Mucosa of descending colon (tissue), 3 donors: ENCODE measurements at regions not wholly inside any gene's neighbourhood (a gene's known extent, or its start where the extent isn't known, plus 50 kb on each side); places are given as distances from the start of the nearest gene placed in this dataset.

Experiments used
- ATAC-seq: fragments of 200-7000 bp; cut with Tn5 transposase; one replicate; pipeline ENCODE4 v1.9.1; 2020; ENCODE audit warnings: mild to moderate bottlenecking, moderate library complexity
- DNase-seq, 3 donors: peaks; one replicate each; pipeline ENCODE4 v3.0.0-alpha.2; 2020
- H3K36me3 ChIP-seq: fragments of 200-600 bp; one replicate; pipeline ENCODE4 v1.8.0; 2021; ENCODE audit warnings: low read depth, mild to moderate bottlenecking
- H3K4me1 ChIP-seq: fragments of 200-600 bp; one replicate; pipeline ENCODE4 v1.8.0; 2021; ENCODE audit warnings: low read depth, mild to moderate bottlenecking
- H3K4me3 ChIP-seq: fragments of 200-600 bp; one replicate; pipeline ENCODE4 v1.8.0; 2021; ENCODE audit warnings: mild to moderate bottlenecking
- H3K9me3 ChIP-seq: fragments of 200-600 bp; one replicate; pipeline ENCODE4 v1.8.0; 2021; ENCODE audit warnings: mild to moderate bottlenecking
- CTCF ChIP-seq: fragments of 200-600 bp; IDR thresholded peaks from one replicate; pipeline ENCODE4 v1.8.0; 2022; ENCODE audit warnings: antibody characterized with exemption, mild to moderate bottlenecking
- intact Hi-C, 2 donors: fragments of 100-400 bp; cut with DNase I in 1 of 2; cut with micrococcal nuclease in 1 of 2; formaldehyde crosslinking; loops; one replicate each; pipeline versions ENCODE4 v1.11.0 to v1.11.1; 2022; cut with DNase I, micrococcal nuclease
- donor health status: DM: no; HTN: no; CAD: no; lungs with moderate emphysema.
- donor health status: DM: no; HTN: no; CAD: no.
- donor health status: DM: no; HTN: yes; CAD: no.

DNA sequence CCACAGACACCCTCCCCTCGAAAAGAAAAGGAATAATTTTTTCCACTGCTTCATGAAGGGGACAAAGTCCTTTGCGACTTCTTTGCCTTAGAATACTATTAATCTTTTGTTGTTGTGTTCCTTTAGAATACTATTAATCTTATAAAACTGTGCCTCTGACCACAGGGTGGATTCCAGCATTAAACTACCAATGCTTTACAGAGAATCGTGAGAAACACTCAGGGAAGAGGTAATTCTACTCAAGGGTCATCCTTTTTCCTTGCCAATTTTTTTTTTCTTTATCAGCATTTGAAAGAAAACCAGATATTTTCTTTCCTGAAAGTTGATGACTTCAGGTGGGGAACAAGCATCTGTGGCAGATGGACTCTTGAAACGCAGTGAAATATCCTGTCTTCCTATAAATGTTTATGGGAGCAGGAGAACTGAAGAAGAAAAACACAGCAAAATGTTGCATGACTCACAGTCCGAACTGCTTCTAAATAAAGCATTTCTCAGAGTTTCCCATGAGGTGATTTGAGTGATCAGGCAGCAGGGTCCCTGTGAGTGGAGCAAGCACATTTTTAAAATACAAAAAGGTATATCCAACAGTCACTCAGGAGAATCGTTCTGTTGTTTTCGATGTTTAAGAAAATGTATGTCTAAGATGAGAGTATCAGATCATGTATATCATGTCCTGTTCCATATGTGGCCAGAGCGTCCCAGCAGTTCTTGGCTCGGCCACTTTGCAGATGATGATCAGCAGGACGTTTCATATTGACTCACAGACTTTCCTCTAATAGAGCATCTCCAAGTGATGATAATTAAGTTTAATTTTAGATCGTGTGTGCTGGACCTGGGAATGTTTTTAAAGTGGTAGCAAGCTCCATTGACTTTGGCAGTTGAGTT lies 154.2 kb upstream of the RUNX1 start:
- DNase-seq (no peak), ATAC-seq (no peak)
- Histone ChIP-seq H3K9me3 (no peaks in the 10 kb centered on the region), H3K4me1 (peaks cover 7% of the 10 kb centered on the region), H3K36me3 (no peaks in the 10 kb centered on the region), H3K4me3 (no peak overlapping the region)
- TF ChIP-seq CTCF: no peak
- intact Hi-C loops: no loop called here

DNA sequence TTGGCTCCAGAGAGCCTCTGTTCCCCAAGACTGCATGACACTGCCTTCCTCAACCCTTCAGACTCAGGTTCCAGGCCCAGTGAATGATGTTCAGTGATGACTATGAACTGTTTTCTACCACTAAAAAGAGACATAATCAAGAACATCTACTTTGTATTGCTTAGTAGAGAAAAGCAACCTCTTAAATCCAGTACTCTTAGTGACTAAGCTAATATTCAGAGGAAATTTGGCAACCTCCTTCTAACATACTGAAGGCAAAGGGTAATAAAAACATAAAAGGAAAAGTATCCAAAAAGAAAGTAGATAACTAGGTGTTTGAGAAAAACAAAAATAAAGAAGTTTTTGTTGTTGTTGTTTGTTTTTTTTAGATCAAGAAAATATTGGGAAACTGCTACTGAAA lies 153.3 kb upstream of the RUNX1 start:
- Histone ChIP-seq H3K4me3 (no peak overlapping the region), H3K4me1 (peaks cover 7% of the 10 kb centered on the region), H3K36me3 (no peaks in the 10 kb centered on the region), H3K9me3 (no peaks in the 10 kb centered on the region)
- ATAC-seq: no peak
- intact Hi-C loops: no loop called here
- no peak for DNase-seq
- TF ChIP-seq CTCF: no peak

GRCh38 chr21:35201799-35202198 lies 152.7 kb upstream of the RUNX1 start:
- DNase-seq (no peak), ATAC-seq (no peak)
- H3K9me3 ChIP-seq: no peaks in the 10 kb centered on the region
- H3K4me1 ChIP-seq: peaks cover 7% of the 10 kb centered on the region
- no peak overlapping the region for H3K4me3 ChIP-seq
- no peak for TF ChIP-seq CTCF
- intact Hi-C loops: no loop called here
- H3K36me3 ChIP-seq: no peaks in the 10 kb centered on the region

DNA sequence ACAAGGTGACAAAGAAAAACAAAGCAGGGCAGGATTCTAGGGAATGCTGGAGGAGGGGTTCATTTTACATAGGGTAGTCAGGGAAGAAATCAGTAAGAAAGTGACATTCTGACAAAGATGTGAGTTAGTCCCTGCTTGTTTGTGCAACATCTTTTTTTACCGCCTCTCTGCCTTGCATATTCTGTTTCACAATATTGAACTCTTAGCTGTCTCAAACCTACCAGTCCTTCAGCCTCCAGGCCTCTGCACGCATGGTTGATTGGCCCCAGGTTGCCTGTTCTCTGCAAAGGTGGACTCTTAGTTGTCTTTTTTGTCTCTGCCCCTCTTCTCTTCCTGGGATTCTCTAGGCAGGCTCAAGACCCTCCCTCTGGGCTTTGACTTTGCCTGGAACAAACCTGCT lies 152.2 kb upstream of the RUNX1 start:
- Histone ChIP-seq H3K4me3 (no peak overlapping the region), H3K4me1 (peaks cover 7% of the 10 kb centered on the region), H3K36me3 (no peaks in the 10 kb centered on the region), H3K9me3 (no peaks in the 10 kb centered on the region)
- no peak for DNase-seq
- no peak for TF ChIP-seq CTCF
- ATAC-seq: no peak
- intact Hi-C loops: no loop called here

DNA sequence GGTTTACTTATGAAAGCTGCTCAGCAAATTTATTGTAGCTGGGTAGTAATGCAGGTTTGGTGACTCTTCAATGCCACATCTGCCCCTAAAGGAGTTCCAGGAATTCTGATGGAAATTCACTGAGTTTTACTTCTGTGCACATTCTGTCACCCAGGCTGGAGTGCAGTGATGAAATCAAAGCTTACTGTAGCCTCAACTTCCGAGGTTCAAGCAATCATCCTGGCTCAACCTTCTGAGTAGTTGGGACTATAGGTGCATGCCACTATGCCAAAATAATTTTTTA lies 150.6 kb upstream of the RUNX1 start:
- Histone ChIP-seq H3K36me3 (no peaks in the 10 kb centered on the region), H3K9me3 (no peaks in the 10 kb centered on the region), H3K4me1 (peaks cover 7% of the 10 kb centered on the region), H3K4me3 (no peak overlapping the region)
- intact Hi-C loops: no loop called here
- TF ChIP-seq CTCF: no peak
- ATAC-seq (no peak), DNase-seq (no peak)
